ENCODE measurements at regions not wholly inside any gene's neighbourhood (a gene's known extent, or its start where the extent isn't known, plus 50 kb on each side); places are given as distances from the start of the nearest gene placed in this dataset.

GRCh38 chr6:78460711-78461110, 406.6 kb upstream of the IRAK1BP1 start:
- TF ChIP-seq CTCF (conservative IDR thresholded peaks at IDR 0.05) = no peak
- no peak for TF ChIP-seq EZH2 (IDR thresholded peaks at IDR 0.05; ENCODE audit: low read depth)

Measured in PC-9 (cell line).